Ectodermal cell (in vitro differentiated cells): ENCODE measurements at regions not wholly inside any gene's neighbourhood (a gene's known extent, or its start where the extent isn't known, plus 50 kb on each side); places are given as distances from the start of the nearest gene placed in this dataset.
"Not testable (repeated sequence)": the region's sequence is repeated elsewhere in the genome, so short reads cannot be mapped to it uniquely, and the experiment has no call there.

Experiments
- H3K27ac ChIP-seq: 2 replicates; pipeline ENCODE4 v1.7.0; 2013; ENCODE audit warnings: mild to moderate bottlenecking, low read depth, low read length; ENCODE audit not compliant: insufficient read depth, poor library complexity, severe bottlenecking
- H3K27me3 ChIP-seq: 2 replicates; pipeline ENCODE4 v1.7.0; 2013; ENCODE audit warnings: mild to moderate bottlenecking, low read length; ENCODE audit not compliant: insufficient read depth, control insufficient read depth, poor library complexity, severe bottlenecking
- H3K36me3 ChIP-seq: one replicate; pipeline ENCODE4 v1.7.0; 2013; ENCODE audit warnings: low read length; ENCODE audit not compliant: control insufficient read depth, insufficient read depth
- H3K4me1 ChIP-seq: one replicate; pipeline ENCODE4 v1.7.0; 2013; ENCODE audit warnings: low read length; ENCODE audit not compliant: control insufficient read depth, insufficient read depth
- H3K4me3 ChIP-seq: 2 replicates; pipeline ENCODE4 v1.7.0; 2013; ENCODE audit warnings: low read depth, low read length, control low read depth; ENCODE audit not compliant: insufficient read depth
- H3K9me3 ChIP-seq: 2 replicates; pipeline ENCODE4 v1.7.0; 2013; ENCODE audit warnings: mild to moderate bottlenecking, low read length, moderate library complexity; ENCODE audit not compliant: control insufficient read depth
- WGBS, 2 experiments: methylation state at CpG; one replicate each; pipeline ENCODE4 v1.1.7; 2013; ENCODE audit warnings: missing lambda C conversion rate in 2 of 2; 5-methylcytosine and 5-hydroxymethylcytosine counted together

- H3K27ac ChIP-seq, result no peak overlapping the region
- no peaks in the 10 kb centered on the region for H3K27me3 ChIP-seq
- whole genome bisulfite sequencing, 2 experiments, result 92 to 96% methylated on average over 16 of the region's 16 CpGs
These were observed 84.4 kb upstream of the RPL38 start for GRCh38 chr17:74119049-74119580.

GRCh38 chr17:74119965-74120364, 83.5 kb upstream of the RPL38 start:
- no peaks in the 10 kb centered on the region for H3K27me3 ChIP-seq
- WGBS, 2 experiments, result 92 to 97% methylated on average over 4 of the region's 4 CpGs

More at GRCh38 chr17:74119049-74119580, 84.4 kb upstream of the RPL38 start:
- H3K4me3 ChIP-seq, result no peak overlapping the region
- H3K9me3 ChIP-seq, result no peaks in the 10 kb centered on the region
- peaks cover 34% of the 10 kb centered on the region for H3K4me1 ChIP-seq
- no peaks in the 10 kb centered on the region for H3K36me3 ChIP-seq

GRCh38 chr17:74123350-74123749, 80.1 kb upstream of the RPL38 start:
- Histone ChIP-seq H3K9me3 (no peaks in the 10 kb centered on the region), H3K27ac (no peak overlapping the region), H3K4me1 (peaks cover 14% of the 10 kb centered on the region), H3K36me3 (no peaks in the 10 kb centered on the region), H3K4me3 (no peak overlapping the region), H3K27me3 (no peaks in the 10 kb centered on the region)

More at GRCh38 chr17:74119965-74120364, 83.5 kb upstream of the RPL38 start:
- no peaks in the 10 kb centered on the region for H3K36me3 ChIP-seq
- no peak overlapping the region for H3K27ac ChIP-seq
- H3K4me3 ChIP-seq, result no peak overlapping the region
- no peaks in the 10 kb centered on the region for H3K9me3 ChIP-seq
- peaks cover 34% of the 10 kb centered on the region for H3K4me1 ChIP-seq

- H3K4me3 ChIP-seq, result no peak overlapping the region
- no peaks in the 10 kb centered on the region for H3K36me3 ChIP-seq
- WGBS, 2 experiments, result 87 to 91% methylated on average over 9 of the region's 9 CpGs
- no peak overlapping the region for H3K27ac ChIP-seq
- H3K4me1 ChIP-seq, result peaks cover 13% of the 10 kb centered on the region
- no peaks in the 10 kb centered on the region for H3K27me3 ChIP-seq
- H3K9me3 ChIP-seq, result no peaks in the 10 kb centered on the region
These were observed 79.5 kb upstream of the RPL38 start for GRCh38 chr17:74123866-74124444.

GRCh38 chr17:74125156-74125555, 78.3 kb upstream of the RPL38 start:
- no peak overlapping the region for H3K4me3 ChIP-seq
- WGBS, 2 experiments, result 78 to 80% methylated on average over 4 of the region's 4 CpGs
- no peak overlapping the region for H3K27ac ChIP-seq
- peaks cover 11% of the 10 kb centered on the region for H3K4me1 ChIP-seq
- no peaks in the 10 kb centered on the region for H3K27me3 ChIP-seq
- no peaks in the 10 kb centered on the region for H3K36me3 ChIP-seq
- H3K9me3 ChIP-seq, result no peaks in the 10 kb centered on the region

- Histone ChIP-seq H3K9me3 (no peaks in the 10 kb centered on the region), H3K4me3 (no peak overlapping the region), H3K27me3 (no peaks in the 10 kb centered on the region), H3K27ac (no peak overlapping the region), H3K36me3 (no peaks in the 10 kb centered on the region), H3K4me1 (peaks cover 11% of the 10 kb centered on the region)
- 88 to 91% methylated on average over 11 of the region's 11 CpGs for WGBS, 2 experiments
These were observed 77.1 kb upstream of the RPL38 start for GRCh38 chr17:74126179-74126900.

GRCh38 chr17:74126959-74127358, 76.5 kb upstream of the RPL38 start:
- H3K27ac ChIP-seq, result no peak overlapping the region
- peaks cover 11% of the 10 kb centered on the region for H3K4me1 ChIP-seq
- H3K36me3 ChIP-seq, result no peaks in the 10 kb centered on the region
- WGBS, 2 experiments, result 90 to 91% methylated on average over 5 of the region's 5 CpGs
- H3K9me3 ChIP-seq, result no peaks in the 10 kb centered on the region
- H3K27me3 ChIP-seq, result no peaks in the 10 kb centered on the region
- H3K4me3 ChIP-seq, result no peak overlapping the region

- Histone ChIP-seq H3K4me1 (peaks cover 4% of the 10 kb centered on the region), H3K4me3 (no peak overlapping the region), H3K27ac (no peak overlapping the region), H3K9me3 (no peaks in the 10 kb centered on the region), H3K27me3 (no peaks in the 10 kb centered on the region), H3K36me3 (no peaks in the 10 kb centered on the region)
- WGBS, 2 experiments, result 82 to 83% methylated on average over 10 of the region's 10 CpGs
These were observed 74.8 kb upstream of the RPL38 start for GRCh38 chr17:74128456-74129211.

GRCh38 chr17:74129800-74130199, 73.7 kb upstream of the RPL38 start:
- H3K9me3 ChIP-seq, H3K4me1 ChIP-seq, H3K36me3 ChIP-seq, H3K27ac ChIP-seq, H3K4me3 ChIP-seq, H3K27me3 ChIP-seq: not testable (repeated sequence)
- 91 to 93% methylated on average over 6 of the region's 6 CpGs for WGBS, 2 experiments

GRCh38 chr17:74130276-74130675, 73.2 kb upstream of the RPL38 start:
- no peak overlapping the region for H3K27ac ChIP-seq
- H3K36me3 ChIP-seq, result no peaks in the 10 kb centered on the region
- H3K4me3 ChIP-seq, result no peak overlapping the region
- H3K27me3 ChIP-seq, result no peaks in the 10 kb centered on the region
- no peaks in the 10 kb centered on the region for H3K9me3 ChIP-seq
- 86 to 88% methylated on average over 14 of the region's 14 CpGs for WGBS, 2 experiments
- H3K4me1 ChIP-seq, result peaks cover 3% of the 10 kb centered on the region
